Vagina (tissue), 2 donors: ENCODE measurements at regions not wholly inside any gene's neighbourhood (a gene's known extent, or its start where the extent isn't known, plus 50 kb on each side); places are given as distances from the start of the nearest gene placed in this dataset.
"Not testable (repeated sequence)": the region's sequence is repeated elsewhere in the genome, so short reads cannot be mapped to it uniquely, and the experiment has no call there.

Experiments
- DNase-seq, 2 donors: peaks; one replicate each; pipeline ENCODE4 v3.0.0-alpha.2; 2017; ENCODE audit errors: extremely low spot score in 2 of 2
- H3K27ac ChIP-seq: fragments of 200-600 bp; sonication (generic); one replicate; pipeline ENCODE4 v1.5.1; 2019
- H3K27me3 ChIP-seq: fragments of 200-600 bp; sonication (generic); one replicate; pipeline ENCODE4 v1.5.1; 2019
- H3K36me3 ChIP-seq, 2 donors: fragments of 200-600 bp; sonication (generic); one replicate each; pipeline ENCODE4 v1.5.1; 2017 to 2019
- H3K4me1 ChIP-seq: fragments of 200-600 bp; sonication (generic); one replicate; pipeline ENCODE4 v1.5.1; 2019
- H3K4me3 ChIP-seq, 2 donors: fragments of 200-600 bp; sonication (generic); 1 replicate in 1 of 2; 2 replicates in 1 of 2; pipeline ENCODE4 v1.5.1; 2016 to 2019
- H3K9me3 ChIP-seq: fragments of 200-600 bp; sonication (generic); one replicate; pipeline ENCODE4 v1.5.1; 2019
- CTCF ChIP-seq, 3 experiments: fragments of 450-650 bp in 2 of 3; fragments of 200-600 bp in 1 of 3; sonication (generic) in 1 of 3; IDR thresholded peaks; one replicate each; pipeline ENCODE4 v1.5.1; 2017 to 2019; ENCODE audit warnings: antibody characterized with exemption in 3 of 3, mild to moderate bottlenecking in 2 of 3, moderate library complexity in 2 of 3
- POLR2A ChIP-seq, 2 donors: fragments of 450-650 bp; IDR thresholded peaks; one replicate each; pipeline ENCODE4 v1.6.1; 2017; ENCODE audit warnings: antibody characterized with exemption in 2 of 2, mild to moderate bottlenecking in 2 of 2, moderate library complexity in 2 of 2
- POLR2AphosphoS5 ChIP-seq, 2 donors: sonication (generic); formaldehyde crosslinking; IDR thresholded peaks; one replicate each; pipeline ENCODE4 v1.9.0; 2017; ENCODE audit warnings: antibody characterized with exemption in 2 of 2, mild to moderate bottlenecking in 2 of 2, low read depth in 1 of 2; ENCODE audit not compliant: insufficient read depth in 1 of 2
- intact Hi-C: fragments of 100-400 bp; cut with DNase I; formaldehyde crosslinking; loops from one replicate; pipeline ENCODE4 v1.15.1; 2023

GRCh38 chr16:9625122-9625521, 533.7 kb downstream of the HAPSTR1 start:
- intact Hi-C loops = no loop called here
- DNase-seq = no peak
- Histone ChIP-seq H3K27ac (no peak overlapping the region), H3K36me3 (no peaks in the 10 kb centered on the region), H3K9me3 (no peaks in the 10 kb centered on the region), H3K4me1 (no peaks in the 10 kb centered on the region), H3K27me3 (no peaks in the 10 kb centered on the region), H3K4me3 (no peak overlapping the region)
- no peak for TF ChIP-seq CTCF (IDR thresholded peaks at IDR 0.05)
- no peak for TF ChIP-seq POLR2A (IDR thresholded peaks at IDR 0.05)
- no peak for TF ChIP-seq POLR2AphosphoS5 (IDR thresholded peaks at IDR 0.05; ENCODE audit: insufficient read depth in 1 of 2, low read depth in 1 of 2)

- no peak for TF ChIP-seq POLR2A (IDR thresholded peaks at IDR 0.05)
- TF ChIP-seq CTCF (IDR thresholded peaks at IDR 0.05) = no peak
- no peak for TF ChIP-seq POLR2AphosphoS5 (IDR thresholded peaks at IDR 0.05; ENCODE audit: insufficient read depth in 1 of 2, low read depth in 1 of 2)
- H3K27ac ChIP-seq = no peak overlapping the region
- no peak for DNase-seq
- no peaks in the 10 kb centered on the region for H3K4me1 ChIP-seq
- no peaks in the 10 kb centered on the region for H3K27me3 ChIP-seq
- H3K9me3 ChIP-seq = no peaks in the 10 kb centered on the region
- H3K4me3 ChIP-seq = no peak overlapping the region
- intact Hi-C loops = no loop called here
- H3K36me3 ChIP-seq = no peaks in the 10 kb centered on the region
Observed at GRCh38 chr16:9627427-9627826, 536.0 kb downstream of the HAPSTR1 start.

DNA sequence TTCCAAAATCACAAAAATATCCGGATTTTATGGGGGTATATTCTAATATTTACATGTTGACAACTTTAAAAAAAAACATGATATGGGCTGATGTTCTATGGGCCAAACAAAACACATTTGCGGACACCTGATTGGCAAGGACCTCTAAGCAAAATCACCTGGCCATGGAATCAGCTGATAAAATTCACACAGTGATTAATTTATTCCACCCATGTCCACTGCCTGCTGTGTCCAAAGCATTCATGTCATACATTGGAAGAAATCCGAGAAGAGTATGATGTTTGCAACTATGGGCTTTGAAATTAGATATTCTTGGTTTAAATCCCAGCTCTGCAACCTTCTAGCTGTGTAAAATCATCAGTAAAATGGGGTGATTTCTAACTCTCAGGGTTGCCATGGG, 538.7 kb downstream of the HAPSTR1 start:
- no peaks in the 10 kb centered on the region for H3K4me1 ChIP-seq
- intact Hi-C loops = no loop called here
- TF ChIP-seq POLR2AphosphoS5 (IDR thresholded peaks at IDR 0.05; ENCODE audit: insufficient read depth in 1 of 2, low read depth in 1 of 2) (no peak), POLR2A (IDR thresholded peaks at IDR 0.05) (no peak), CTCF (IDR thresholded peaks at IDR 0.05) (no peak)

GRCh38 chr16:9630985-9631384, 539.5 kb downstream of the HAPSTR1 start:
- Histone ChIP-seq H3K4me3 (no peak overlapping the region), H3K27ac (no peak overlapping the region), H3K4me1 (no peaks in the 10 kb centered on the region), H3K27me3 (no peaks in the 10 kb centered on the region), H3K9me3 (no peaks in the 10 kb centered on the region), H3K36me3 (no peaks in the 10 kb centered on the region)
- TF ChIP-seq POLR2AphosphoS5 (IDR thresholded peaks at IDR 0.05; ENCODE audit: insufficient read depth in 1 of 2, low read depth in 1 of 2) = no peak
- TF ChIP-seq CTCF (IDR thresholded peaks at IDR 0.05) = no peak
- TF ChIP-seq POLR2A (IDR thresholded peaks at IDR 0.05) = no peak
- intact Hi-C loops = no loop called here
- DNase-seq = no peak

More for the DNA sequence above, 538.7 kb downstream of the HAPSTR1 start:
- DNase-seq = no peak
- Histone ChIP-seq H3K9me3 (no peaks in the 10 kb centered on the region), H3K36me3 (no peaks in the 10 kb centered on the region), H3K27me3 (no peaks in the 10 kb centered on the region), H3K4me3 (no peak overlapping the region), H3K27ac (no peak overlapping the region)

DNA sequence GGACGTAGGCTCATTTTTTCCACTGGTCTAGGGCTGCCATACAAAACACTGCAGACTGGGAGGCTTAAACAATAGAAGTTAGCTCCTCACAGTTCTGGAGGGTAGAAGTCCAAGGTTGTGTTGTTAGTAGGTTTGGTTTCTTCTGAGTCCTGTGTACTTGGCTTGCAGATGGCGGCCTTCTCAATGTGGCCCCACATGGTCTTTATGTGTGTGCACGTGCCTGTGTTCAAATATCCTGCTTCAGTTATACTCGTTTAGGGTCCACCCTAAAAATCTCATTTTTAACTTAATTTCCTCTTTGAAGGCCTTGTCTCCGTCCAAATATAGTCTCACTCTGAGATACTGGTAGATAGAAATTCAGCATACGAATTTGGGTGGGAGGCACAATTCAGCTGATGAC, 542.4 kb downstream of the HAPSTR1 start:
- Histone ChIP-seq H3K27me3 (no peaks in the 10 kb centered on the region), H3K4me1 (no peaks in the 10 kb centered on the region), H3K27ac (no peak overlapping the region), H3K4me3 (no peak overlapping the region), H3K9me3 (no peaks in the 10 kb centered on the region), H3K36me3 (no peaks in the 10 kb centered on the region)
- intact Hi-C loops = no loop called here
- no peak for TF ChIP-seq POLR2A (IDR thresholded peaks at IDR 0.05)
- TF ChIP-seq POLR2AphosphoS5 (IDR thresholded peaks at IDR 0.05; ENCODE audit: insufficient read depth in 1 of 2, low read depth in 1 of 2) = no peak
- TF ChIP-seq CTCF (IDR thresholded peaks at IDR 0.05) = no peak
- DNase-seq = no peak

- DNase-seq, H3K27me3 ChIP-seq, H3K9me3 ChIP-seq, H3K27ac ChIP-seq, H3K36me3 ChIP-seq, H3K4me3 ChIP-seq, intact Hi-C loops, H3K4me1 ChIP-seq: not testable (repeated sequence)
Observed at GRCh38 chr16:9635150-9635720, 543.8 kb downstream of the HAPSTR1 start.
